OCI-LY1 (cell line): ENCODE measurements at regions not wholly inside any gene's neighbourhood (a gene's known extent, or its start where the extent isn't known, plus 50 kb on each side); places are given as distances from the start of the nearest gene placed in this dataset.

ENCODE experiments used
- H2AFZ ChIP-seq: fragments of 200-600 bp; sonication (generic), shearing (Covaris generic); 2 replicates; pipeline ENCODE4 v1.6.0; 2014; ENCODE audit warnings: antibody characterized with exemption, mild to moderate bottlenecking, low read length
- H3F3A ChIP-seq: fragments of 200-600 bp; sonication (generic), shearing (Covaris generic); 2 replicates; pipeline ENCODE4 v1.6.0; 2014; ENCODE audit warnings: mild to moderate bottlenecking, antibody characterized with exemption, low read length, moderate library complexity; ENCODE audit not compliant: insufficient read depth
- H3K27ac ChIP-seq: fragments of 200-600 bp; sonication (generic); 2 replicates; pipeline ENCODE4 v1.5.1; 2014; ENCODE audit warnings: low read length, mixed run types, mild to moderate bottlenecking, low read depth; ENCODE audit not compliant: poor library complexity, severe bottlenecking
- H3K27me3 ChIP-seq: fragments of 200-600 bp; sonication (generic); 2 replicates; pipeline ENCODE4 v1.6.0; 2014; ENCODE audit warnings: antibody characterized with exemption, mild to moderate bottlenecking, low read length, moderate library complexity; ENCODE audit not compliant: insufficient read depth
- H3K36me3 ChIP-seq: fragments of 200-600 bp; sonication (generic); 2 replicates; pipeline ENCODE4 v1.6.1; 2014; ENCODE audit warnings: mild to moderate bottlenecking, antibody characterized with exemption, low read length, moderate library complexity, mixed read lengths; ENCODE audit not compliant: insufficient read depth
- H3K4me1 ChIP-seq: fragments of 200-600 bp; sonication (generic); 2 replicates; pipeline ENCODE4 v1.5.1; 2014; ENCODE audit warnings: mild to moderate bottlenecking, low read length, moderate library complexity; ENCODE audit not compliant: insufficient read depth, severe bottlenecking
- H3K4me2 ChIP-seq: fragments of 200-600 bp; sonication (generic), shearing (Covaris generic); 2 replicates; pipeline ENCODE4 v1.6.1; 2014; ENCODE audit warnings: low read length
- H3K4me3 ChIP-seq: fragments of 200-600 bp; sonication (generic); 2 replicates; pipeline ENCODE4 v1.5.1; 2014; ENCODE audit warnings: low read length, low read depth, mild to moderate bottlenecking, mixed read lengths; ENCODE audit not compliant: poor library complexity, severe bottlenecking
- H3K79me2 ChIP-seq: fragments of 200-600 bp; shearing (Covaris generic); 2 replicates; pipeline ENCODE4 v1.6.1; 2016; ENCODE audit warnings: mixed run types, low read length, mixed read lengths; ENCODE audit not compliant: insufficient read depth
- H3K9ac ChIP-seq: fragments of 200-600 bp; sonication (generic), shearing (Covaris generic); 2 replicates; pipeline ENCODE4 v1.6.1; 2014; ENCODE audit warnings: mild to moderate bottlenecking, low read length, mixed read lengths
- H3K9me2 ChIP-seq: fragments of 200-600 bp; sonication (generic), shearing (Covaris generic); 2 replicates; pipeline ENCODE4 v1.6.1; 2014; ENCODE audit warnings: low read depth, mild to moderate bottlenecking, low read length, mixed read lengths
- H3K9me3 ChIP-seq: fragments of 200-600 bp; shearing (Covaris generic); 2 replicates; pipeline ENCODE4 v1.6.1; 2014; ENCODE audit warnings: low read length, mixed read lengths
- H4K20me1 ChIP-seq: fragments of 200-600 bp; sonication (generic), shearing (Covaris generic); 2 replicates; pipeline ENCODE4 v1.6.0; 2016; ENCODE audit warnings: mild to moderate bottlenecking, low read length; ENCODE audit not compliant: insufficient read depth
- EZH2 ChIP-seq: fragments of 200-600 bp; sonication (generic), shearing (Covaris generic); IDR thresholded peaks from 2 replicates; pipeline ENCODE4 v1.8.0; 2017; ENCODE audit warnings: borderline replicate concordance, mixed run types, mild to moderate bottlenecking, antibody characterized with exemption, low read length, moderate library complexity, mixed read lengths
- TF ChIP-seq, protein P1 (sequence below): fragments of 200-600 bp; sonication (generic), shearing (Covaris generic); IDR thresholded peaks from 2 replicates; pipeline ENCODE4 v1.5.1; 2017; ENCODE audit warnings: mild to moderate bottlenecking, antibody characterized with exemption, low read length, moderate library complexity, mixed read lengths

GRCh38 chr6:97819710-97820109 is 536.7 kb upstream of the MMS22L start:
- H3K4me1 ChIP-seq, result no peaks in the 10 kb centered on the region
- no peaks in the 10 kb centered on the region for H3K9me2 ChIP-seq
- no peak overlapping the region for H3K27ac ChIP-seq
- H3K9me3 ChIP-seq, result no peaks in the 10 kb centered on the region
- H3K27me3 ChIP-seq, result no peaks in the 10 kb centered on the region
- no peaks in the 10 kb centered on the region for H3K36me3 ChIP-seq
- no peaks in the 10 kb centered on the region for H4K20me1 ChIP-seq
- H3F3A ChIP-seq, result no peaks in the 10 kb centered on the region
- no peak overlapping the region for H3K9ac ChIP-seq
- TF ChIP-seq, protein P1, sequence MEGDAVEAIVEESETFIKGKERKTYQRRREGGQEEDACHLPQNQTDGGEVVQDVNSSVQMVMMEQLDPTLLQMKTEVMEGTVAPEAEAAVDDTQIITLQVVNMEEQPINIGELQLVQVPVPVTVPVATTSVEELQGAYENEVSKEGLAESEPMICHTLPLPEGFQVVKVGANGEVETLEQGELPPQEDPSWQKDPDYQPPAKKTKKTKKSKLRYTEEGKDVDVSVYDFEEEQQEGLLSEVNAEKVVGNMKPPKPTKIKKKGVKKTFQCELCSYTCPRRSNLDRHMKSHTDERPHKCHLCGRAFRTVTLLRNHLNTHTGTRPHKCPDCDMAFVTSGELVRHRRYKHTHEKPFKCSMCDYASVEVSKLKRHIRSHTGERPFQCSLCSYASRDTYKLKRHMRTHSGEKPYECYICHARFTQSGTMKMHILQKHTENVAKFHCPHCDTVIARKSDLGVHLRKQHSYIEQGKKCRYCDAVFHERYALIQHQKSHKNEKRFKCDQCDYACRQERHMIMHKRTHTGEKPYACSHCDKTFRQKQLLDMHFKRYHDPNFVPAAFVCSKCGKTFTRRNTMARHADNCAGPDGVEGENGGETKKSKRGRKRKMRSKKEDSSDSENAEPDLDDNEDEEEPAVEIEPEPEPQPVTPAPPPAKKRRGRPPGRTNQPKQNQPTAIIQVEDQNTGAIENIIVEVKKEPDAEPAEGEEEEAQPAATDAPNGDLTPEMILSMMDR, result no peak
- TF ChIP-seq EZH2, result no peak
- H3K4me2 ChIP-seq, result no peak overlapping the region
- H3K4me3 ChIP-seq, result no peak overlapping the region
- no peaks in the 10 kb centered on the region for H3K79me2 ChIP-seq
- H2AFZ ChIP-seq, result no peak overlapping the region

GRCh38 chr6:97820400-97820799 is 537.4 kb upstream of the MMS22L start:
- no peaks in the 10 kb centered on the region for H4K20me1 ChIP-seq
- H2AFZ ChIP-seq, result no peak overlapping the region
- H3K79me2 ChIP-seq, result no peaks in the 10 kb centered on the region
- H3K4me3 ChIP-seq, result no peak overlapping the region
- H3K9me2 ChIP-seq, result no peaks in the 10 kb centered on the region
- no peak overlapping the region for H3K9ac ChIP-seq
- H3K36me3 ChIP-seq, result no peaks in the 10 kb centered on the region
- H3K4me2 ChIP-seq, result no peak overlapping the region
- no peaks in the 10 kb centered on the region for H3K9me3 ChIP-seq
- TF ChIP-seq, protein P1, result no peak
- no peak for TF ChIP-seq EZH2
- no peaks in the 10 kb centered on the region for H3K4me1 ChIP-seq
- H3F3A ChIP-seq, result no peaks in the 10 kb centered on the region
- H3K27me3 ChIP-seq, result no peaks in the 10 kb centered on the region
- H3K27ac ChIP-seq, result no peak overlapping the region

GRCh38 chr6:97822632-97823031 is 539.6 kb upstream of the MMS22L start:
- Histone ChIP-seq H3K4me2 (no peak overlapping the region), H3K36me3 (no peaks in the 10 kb centered on the region), H4K20me1 (no peaks in the 10 kb centered on the region), H3K9me2 (no peaks in the 10 kb centered on the region), H3K27ac (no peak overlapping the region), H3K9ac (no peak overlapping the region), H3K27me3 (no peaks in the 10 kb centered on the region), H3K79me2 (no peaks in the 10 kb centered on the region), H2AFZ (no peak overlapping the region), H3F3A (no peaks in the 10 kb centered on the region), H3K4me3 (no peak overlapping the region), H3K4me1 (no peaks in the 10 kb centered on the region), H3K9me3 (no peaks in the 10 kb centered on the region)
- TF ChIP-seq EZH2, result no peak
- TF ChIP-seq, protein P1, result no peak
